OCI-LY7 (cell line): ENCODE measurements at regions not wholly inside any gene's neighbourhood (a gene's known extent, or its start where the extent isn't known, plus 50 kb on each side); places are given as distances from the start of the nearest gene placed in this dataset.

Experiments
- CTCF ChIP-seq: fragments of 200-600 bp; sonication (generic); conservative IDR thresholded peaks from 2 replicates; pipeline ENCODE4 v1.5.1; 2014; ENCODE audit warnings: mild to moderate bottlenecking, antibody characterized with exemption, low read length, moderate library complexity, mixed read lengths
- EZH2phosphoT487 ChIP-seq: fragments of 200-600 bp; sonication (generic); IDR thresholded peaks from 2 replicates; pipeline ENCODE4 v1.6.1; 2018; ENCODE audit warnings: low read depth, borderline replicate concordance, mild to moderate bottlenecking, mixed run types, antibody characterized with exemption, low read length, moderate library complexity, mixed read lengths

GRCh38 chr13:89515948-89516347 lies 1831.5 kb upstream of the MIR17HG start:
- TF ChIP-seq CTCF (no peak), EZH2phosphoT487 (no peak)
